ENCODE measurements at regions not wholly inside any gene's neighbourhood (a gene's known extent, or its start where the extent isn't known, plus 50 kb on each side); places are given as distances from the start of the nearest gene placed in this dataset.

GRCh38 chr4:134591326-134591725 is 389.7 kb upstream of the PABPC4L start:
- H3K79me2 ChIP-seq (ENCODE audit: insufficient read depth, low read depth), result no peaks in the 10 kb centered on the region
- no peak overlapping the region for H2AFZ ChIP-seq (ENCODE audit: low read depth)
- H3K27me3 ChIP-seq (ENCODE audit: insufficient read depth, low read depth), result no peaks in the 10 kb centered on the region
- TF ChIP-seq CTCF (conservative IDR thresholded peaks at IDR 0.05; ENCODE audit: low read depth, low read length), result no peak
- no peaks in the 10 kb centered on the region for H4K20me1 ChIP-seq (ENCODE audit: insufficient read depth)
- no peak overlapping the region for H3K27ac ChIP-seq
- no peak overlapping the region for H3K9ac ChIP-seq
- H3K36me3 ChIP-seq (ENCODE audit: insufficient read depth), result no peaks in the 10 kb centered on the region
- no peaks in the 10 kb centered on the region for H3K4me1 ChIP-seq (ENCODE audit: low read depth, poor library complexity, severe bottlenecking)
- no peak overlapping the region for H3K4me3 ChIP-seq (IDR thresholded peaks at IDR 0.05; ENCODE audit: insufficient read depth, low read depth, low read length)
- no peak overlapping the region for H3K4me2 ChIP-seq

GRCh38 chr4:134585972-134586371 is 384.4 kb upstream of the PABPC4L start:
- Histone ChIP-seq H3K27me3 (ENCODE audit: insufficient read depth, low read depth) (no peaks in the 10 kb centered on the region), H3K4me1 (ENCODE audit: low read depth, poor library complexity, severe bottlenecking) (no peaks in the 10 kb centered on the region), H4K20me1 (ENCODE audit: insufficient read depth) (no peaks in the 10 kb centered on the region), H3K4me3 (IDR thresholded peaks at IDR 0.05; ENCODE audit: insufficient read depth, low read depth, low read length) (no peak overlapping the region), H3K36me3 (ENCODE audit: insufficient read depth) (no peaks in the 10 kb centered on the region), H3K9ac (no peak overlapping the region), H3K27ac (no peak overlapping the region), H3K4me2 (no peak overlapping the region), H3K79me2 (ENCODE audit: insufficient read depth, low read depth) (no peaks in the 10 kb centered on the region), H2AFZ (ENCODE audit: low read depth) (no peak overlapping the region)
- no peak for TF ChIP-seq CTCF (conservative IDR thresholded peaks at IDR 0.05; ENCODE audit: low read depth, low read length)

GRCh38 chr4:134567461-134567860 is 365.9 kb upstream of the PABPC4L start:
- Histone ChIP-seq H3K27me3 (ENCODE audit: insufficient read depth, low read depth) (no peaks in the 10 kb centered on the region), H4K20me1 (ENCODE audit: insufficient read depth) (no peaks in the 10 kb centered on the region), H3K79me2 (ENCODE audit: insufficient read depth, low read depth) (no peaks in the 10 kb centered on the region), H3K9ac (no peak overlapping the region), H3K36me3 (ENCODE audit: insufficient read depth) (no peaks in the 10 kb centered on the region), H3K4me3 (IDR thresholded peaks at IDR 0.05; ENCODE audit: insufficient read depth, low read depth, low read length) (no peak overlapping the region), H3K27ac (no peak overlapping the region), H2AFZ (ENCODE audit: low read depth) (no peak overlapping the region), H3K4me2 (no peak overlapping the region), H3K4me1 (ENCODE audit: low read depth, poor library complexity, severe bottlenecking) (no peaks in the 10 kb centered on the region)
- TF ChIP-seq CTCF (conservative IDR thresholded peaks at IDR 0.05; ENCODE audit: low read depth, low read length), result no peak

- TF ChIP-seq CTCF (conservative IDR thresholded peaks at IDR 0.05; ENCODE audit: low read depth, low read length), result no peak
- H3K4me3 ChIP-seq (IDR thresholded peaks at IDR 0.05; ENCODE audit: insufficient read depth, low read depth, low read length), result no peak overlapping the region
- H3K9ac ChIP-seq, result no peak overlapping the region
- H3K4me2 ChIP-seq, result no peak overlapping the region
- H3K27ac ChIP-seq, result no peak overlapping the region
- no peaks in the 10 kb centered on the region for H3K27me3 ChIP-seq (ENCODE audit: insufficient read depth, low read depth)
- 0 out of 2 replicates have a peak, but pooled peaks cover 2% of the 10 kb centered on the region for H3K36me3 ChIP-seq (ENCODE audit: insufficient read depth)
- no peaks in the 10 kb centered on the region for H3K79me2 ChIP-seq (ENCODE audit: insufficient read depth, low read depth)
- H3K4me1 ChIP-seq (ENCODE audit: low read depth, poor library complexity, severe bottlenecking), result no peaks in the 10 kb centered on the region
- no peak overlapping the region for H2AFZ ChIP-seq (ENCODE audit: low read depth)
- H4K20me1 ChIP-seq (ENCODE audit: insufficient read depth), result no peaks in the 10 kb centered on the region
Measured at GRCh38 chr4:134560728-134561127, 359.1 kb upstream of the PABPC4L start.
